SK-N-SH (cell line): ENCODE measurements at regions not wholly inside any gene's neighbourhood (a gene's known extent, or its start where the extent isn't known, plus 50 kb on each side); places are given as distances from the start of the nearest gene placed in this dataset.

Experiments
- MXI1 ChIP-seq: IDR thresholded peaks from 2 replicates; pipeline ENCODE4 v1.6.1; 2012; ENCODE audit warnings: mild to moderate bottlenecking, low read depth, low read length, improper control_type of control experiment
- POLR2AphosphoS5 ChIP-seq: IDR thresholded peaks from 2 replicates; pipeline ENCODE4 v1.6.1; 2012; ENCODE audit warnings: low read depth, low read length
- TF ChIP-seq, protein P1 (sequence below): fragments of 200-600 bp; sonication (generic); IDR thresholded peaks from 2 replicates; pipeline ENCODE4 v1.6.1; 2017; ENCODE audit warnings: antibody characterized with exemption, mild to moderate bottlenecking, moderate library complexity

DNA sequence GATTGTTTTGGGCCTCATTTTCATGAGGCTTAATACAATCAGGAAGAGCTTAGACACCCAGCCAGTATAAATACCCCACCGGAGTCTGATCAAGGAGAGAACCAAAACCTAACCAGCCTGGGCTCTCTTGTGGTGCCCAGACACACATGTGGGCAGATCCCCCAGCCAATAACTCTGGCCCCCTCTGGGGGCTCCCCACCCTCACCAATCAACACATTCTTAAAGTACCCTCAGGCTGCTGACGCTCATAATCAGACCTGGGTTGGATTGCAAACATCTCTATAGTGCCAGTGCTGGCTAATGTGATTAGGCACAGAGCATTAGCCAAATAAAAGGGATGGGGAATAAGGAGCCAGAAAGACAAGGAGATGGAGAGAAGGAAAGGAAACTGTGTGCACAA lies 329.6 kb downstream of the BCL11A start:
- TF ChIP-seq, protein P1, sequence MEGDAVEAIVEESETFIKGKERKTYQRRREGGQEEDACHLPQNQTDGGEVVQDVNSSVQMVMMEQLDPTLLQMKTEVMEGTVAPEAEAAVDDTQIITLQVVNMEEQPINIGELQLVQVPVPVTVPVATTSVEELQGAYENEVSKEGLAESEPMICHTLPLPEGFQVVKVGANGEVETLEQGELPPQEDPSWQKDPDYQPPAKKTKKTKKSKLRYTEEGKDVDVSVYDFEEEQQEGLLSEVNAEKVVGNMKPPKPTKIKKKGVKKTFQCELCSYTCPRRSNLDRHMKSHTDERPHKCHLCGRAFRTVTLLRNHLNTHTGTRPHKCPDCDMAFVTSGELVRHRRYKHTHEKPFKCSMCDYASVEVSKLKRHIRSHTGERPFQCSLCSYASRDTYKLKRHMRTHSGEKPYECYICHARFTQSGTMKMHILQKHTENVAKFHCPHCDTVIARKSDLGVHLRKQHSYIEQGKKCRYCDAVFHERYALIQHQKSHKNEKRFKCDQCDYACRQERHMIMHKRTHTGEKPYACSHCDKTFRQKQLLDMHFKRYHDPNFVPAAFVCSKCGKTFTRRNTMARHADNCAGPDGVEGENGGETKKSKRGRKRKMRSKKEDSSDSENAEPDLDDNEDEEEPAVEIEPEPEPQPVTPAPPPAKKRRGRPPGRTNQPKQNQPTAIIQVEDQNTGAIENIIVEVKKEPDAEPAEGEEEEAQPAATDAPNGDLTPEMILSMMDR: no peak
- TF ChIP-seq MXI1 (no peak), POLR2AphosphoS5 (no peak)
